Keratinocyte (primary cell): ENCODE measurements at regions not wholly inside any gene's neighbourhood (a gene's known extent, or its start where the extent isn't known, plus 50 kb on each side); places are given as distances from the start of the nearest gene placed in this dataset.

Experiments
- DNase-seq: peaks from one replicate; pipeline ENCODE4 v3.0.0-alpha.2; 2011; ENCODE audit warnings: low read depth, missing footprints, low spot score
- FAIRE-seq: peaks from 2 replicates; lab custom pipeline; 2011; peaks lifted over from hg19 to GRCh38; lab: Jason Lieb, UNC
- H2AFZ ChIP-seq: 2 replicates; pipeline ENCODE4 v1.6.0; 2012; ENCODE audit warnings: low read length, control low read depth, inconsistent platforms; ENCODE audit not compliant: control insufficient read depth
- H3K27ac ChIP-seq: 2 replicates; pipeline ENCODE4 v1.5.1; 2011; ENCODE audit warnings: low read length; ENCODE audit not compliant: control insufficient read depth, insufficient read depth
- H3K27me3 ChIP-seq: 3 replicates; pipeline ENCODE4 v1.6.0; 2011; ENCODE audit warnings: low read length; ENCODE audit not compliant: control insufficient read depth, insufficient read depth; ENCODE audit errors: extremely low read depth
- H3K36me3 ChIP-seq, 2 experiments: 2 replicates in 1 of 2; 3 replicates in 1 of 2; pipeline ENCODE4 v1.5.1; 2011; ENCODE audit warnings: low read length in 2 of 2, mild to moderate bottlenecking in 1 of 2; ENCODE audit not compliant: control insufficient read depth in 2 of 2, insufficient read depth in 2 of 2; ENCODE audit errors: extremely low read depth in 1 of 2
- H3K4me1 ChIP-seq: 3 replicates; pipeline ENCODE4 v1.5.1; 2011; ENCODE audit warnings: low read length; ENCODE audit not compliant: control insufficient read depth, insufficient read depth; ENCODE audit errors: extremely low read depth
- H3K4me2 ChIP-seq: 3 replicates; pipeline ENCODE4 v1.6.0; 2011; ENCODE audit warnings: low read depth, low read length; ENCODE audit not compliant: control insufficient read depth, insufficient read depth; ENCODE audit errors: extremely low read depth
- H3K4me3 ChIP-seq, 3 experiments: fragments of 200-600 bp in 1 of 3; sonication (generic) in 1 of 3; 2 replicates in 2 of 3; 3 replicates in 1 of 3; pipeline ENCODE4 v1.5.1; 2011 to 2016; ENCODE audit warnings: low read length in 3 of 3, mild to moderate bottlenecking in 3 of 3, control low read depth in 2 of 3, inconsistent platforms in 1 of 3, low read depth in 1 of 3, mixed read lengths in 1 of 3, mixed run types in 1 of 3, moderate library complexity in 1 of 3; ENCODE audit not compliant: control insufficient read depth in 2 of 3, insufficient read depth in 2 of 3; ENCODE audit errors: extremely low read depth in 1 of 3
- H3K79me2 ChIP-seq: 2 replicates; pipeline ENCODE4 v1.6.0; 2012; ENCODE audit warnings: low read length; ENCODE audit not compliant: control insufficient read depth, insufficient read depth
- H3K9ac ChIP-seq: 3 replicates; pipeline ENCODE4 v1.6.0; 2011; ENCODE audit warnings: low read length; ENCODE audit not compliant: control insufficient read depth, insufficient read depth; ENCODE audit errors: extremely low read depth
- H3K9me1 ChIP-seq: 3 replicates; pipeline ENCODE4 v1.6.0; 2011; ENCODE audit warnings: low read length; ENCODE audit not compliant: control insufficient read depth, insufficient read depth; ENCODE audit errors: extremely low read depth
- H3K9me3 ChIP-seq: 2 replicates; pipeline ENCODE4 v1.5.1; 2012; ENCODE audit warnings: low read depth, low read length; ENCODE audit not compliant: control insufficient read depth
- H4K20me1 ChIP-seq: 3 replicates; pipeline ENCODE4 v1.6.0; 2011; ENCODE audit warnings: low read length; ENCODE audit not compliant: control insufficient read depth, insufficient read depth; ENCODE audit errors: extremely low read depth
- CTCF ChIP-seq, 3 experiments: IDR thresholded peaks in 1 of 3; conservative IDR thresholded peaks in 1 of 3; optimal IDR thresholded peaks in 1 of 3; 2 replicates in 2 of 3; 3 replicates in 1 of 3; pipeline versions ENCODE3 to v1.5.1; 2011; ENCODE audit warnings: low read length in 3 of 3, mild to moderate bottlenecking in 3 of 3, moderate library complexity in 2 of 3, control low read depth in 1 of 3, inconsistent platforms in 1 of 3; ENCODE audit not compliant: insufficient read depth in 2 of 3; ENCODE audit errors: extremely low read depth in 1 of 3
- EZH2 ChIP-seq: IDR thresholded peaks from one replicate; pipeline ENCODE4 v1.6.1; 2012; ENCODE audit warnings: inconsistent platforms, mild to moderate bottlenecking, low read length, moderate library complexity
- dilution Hi-C: fragments of 300-500 bp; cut with MboI; formaldehyde crosslinking; loops from one replicate; pipeline ENCODE4 v1.7.0; 2020; ENCODE audit warnings: low sequenced_read_pairs; ENCODE audit not compliant: extremely low pct_ligation_motif_present

GRCh38 chr3:55174747-55175146 is 246.9 kb upstream of the LRTM1 start:
- Histone ChIP-seq H3K9me3 (no peaks in the 10 kb centered on the region), H3K4me2 (no peak overlapping the region), H3K27ac (no peak overlapping the region), H3K4me1 (no peaks in the 10 kb centered on the region), H3K36me3 (no peaks in the 10 kb centered on the region), H3K9me1 (no peaks in the 10 kb centered on the region), H4K20me1 (no peaks in the 10 kb centered on the region), H3K27me3 (no peaks in the 10 kb centered on the region), H3K9ac (no peak overlapping the region), H3K79me2 (no peaks in the 10 kb centered on the region), H2AFZ (no peak overlapping the region), H3K4me3 (no peak overlapping the region)
- TF ChIP-seq EZH2 (no peak), CTCF (optimal IDR thresholded peaks at IDR 0.05 in 1 of 3, IDR thresholded peaks at IDR 0.05 in 1 of 3, conservative IDR thresholded peaks at IDR 0.05 in 1 of 3; ENCODE audit: extremely low read depth in 1 of 3, insufficient read depth in 2 of 3, low read length in 3 of 3) (no peak)
- DNase-seq (no peak), FAIRE-seq (no peak)
- dilution Hi-C loops, result no loop called here

GRCh38 chr3:55173504-55173903 is 245.6 kb upstream of the LRTM1 start:
- Histone ChIP-seq H3K9me3 (no peaks in the 10 kb centered on the region), H3K27me3 (no peaks in the 10 kb centered on the region), H3K4me2 (no peak overlapping the region), H4K20me1 (no peaks in the 10 kb centered on the region), H3K9me1 (no peaks in the 10 kb centered on the region), H3K79me2 (no peaks in the 10 kb centered on the region), H3K36me3 (no peaks in the 10 kb centered on the region), H3K9ac (no peak overlapping the region), H3K4me3 (no peak overlapping the region), H3K27ac (no peak overlapping the region), H2AFZ (no peak overlapping the region), H3K4me1 (no peaks in the 10 kb centered on the region)
- FAIRE-seq (no peak), DNase-seq (no peak)
- TF ChIP-seq EZH2 (no peak), CTCF (optimal IDR thresholded peaks at IDR 0.05 in 1 of 3, IDR thresholded peaks at IDR 0.05 in 1 of 3, conservative IDR thresholded peaks at IDR 0.05 in 1 of 3; ENCODE audit: extremely low read depth in 1 of 3, insufficient read depth in 2 of 3, low read length in 3 of 3) (no peak)
- dilution Hi-C loops, result no loop called here
